HG03045 (cell line): ENCODE measurements at regions not wholly inside any gene's neighbourhood (a gene's known extent, or its start where the extent isn't known, plus 50 kb on each side); places are given as distances from the start of the nearest gene placed in this dataset.

Experiments
- ATAC-seq: cut with Tn5 transposase; IDR thresholded peaks from one replicate; pipeline ENCODE4 v1.9.1; 2021; ENCODE audit warnings: mild to moderate bottlenecking, moderate library complexity; ENCODE audit not compliant: unreplicated experiment

DNA sequence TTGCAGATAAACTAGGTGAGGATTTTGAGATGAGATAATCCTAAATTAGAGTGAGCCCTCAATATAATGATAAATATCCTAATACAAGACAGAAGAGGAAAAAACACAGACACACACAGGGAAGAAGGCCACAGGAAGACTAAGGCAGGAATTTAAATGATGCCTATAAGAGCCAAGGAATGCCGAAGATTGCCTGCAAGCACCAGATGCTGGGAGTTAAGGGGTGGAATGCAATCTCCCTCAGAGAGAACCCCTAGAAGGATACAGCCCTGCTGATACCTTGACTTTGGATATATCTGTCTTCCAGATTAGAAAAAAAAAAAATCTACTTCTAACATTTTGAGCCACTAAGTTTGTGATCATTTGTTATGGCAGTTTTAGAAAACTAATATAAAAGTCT is 299.7 kb upstream of the PRMT6 start:
- ATAC-seq: no peak

DNA sequence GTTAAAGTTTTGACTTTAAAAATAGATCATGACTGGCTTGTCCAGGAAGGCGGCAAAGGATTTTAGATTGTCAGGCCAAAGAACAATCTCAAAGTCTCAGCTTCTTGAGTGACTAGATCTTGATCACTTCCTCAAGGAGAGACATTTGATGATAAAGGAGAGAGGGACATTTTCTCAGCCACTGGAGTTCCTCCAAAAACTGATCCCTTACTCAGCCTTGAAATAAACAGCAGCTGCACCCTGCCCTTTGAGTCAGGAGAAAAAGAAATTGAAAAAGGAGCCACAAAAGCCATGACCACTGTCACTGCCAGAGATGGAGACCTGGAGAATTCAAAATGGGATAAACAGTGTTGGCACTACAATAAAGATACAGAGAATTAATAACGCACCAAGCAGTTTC is 288.4 kb upstream of the PRMT6 start:
- no peak for ATAC-seq

DNA sequence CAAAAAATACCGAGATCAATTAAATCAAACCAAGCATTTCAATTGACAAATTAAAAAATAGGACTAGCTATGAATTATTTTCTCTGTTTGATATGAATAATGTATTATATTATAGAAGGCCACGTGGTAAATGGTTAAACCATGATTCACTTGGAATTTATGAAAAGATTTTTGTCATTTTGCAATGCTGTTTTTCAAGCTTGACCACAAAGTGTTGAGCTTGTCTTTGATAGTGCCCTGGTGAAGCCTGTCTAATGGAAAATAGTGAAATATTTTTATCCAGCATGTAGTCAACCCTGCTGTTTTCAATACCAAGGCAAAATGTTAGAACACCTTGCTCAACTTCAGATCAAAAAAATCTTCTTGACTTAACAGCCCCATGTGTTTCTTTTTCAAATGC is 288.0 kb upstream of the PRMT6 start:
- no peak for ATAC-seq

DNA sequence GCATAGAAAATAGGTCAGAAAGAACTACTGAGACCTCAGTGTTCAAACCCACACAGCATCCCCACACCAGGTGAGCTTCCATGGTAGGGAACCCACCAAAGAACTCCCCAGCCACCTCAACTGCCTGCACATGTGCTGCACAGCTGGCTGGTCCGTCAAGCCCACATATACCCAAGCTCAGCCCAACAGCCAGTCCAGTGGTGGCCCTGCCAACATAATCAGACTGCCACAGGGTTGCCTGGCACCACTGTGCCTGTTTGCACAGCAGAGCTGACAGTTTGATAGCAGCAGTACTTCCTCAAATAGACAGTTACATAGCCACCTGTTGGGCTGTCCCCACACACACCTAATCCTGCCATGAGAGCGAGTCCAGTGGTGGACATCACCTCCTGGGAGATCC is 283.3 kb upstream of the PRMT6 start:
- no peak for ATAC-seq

DNA sequence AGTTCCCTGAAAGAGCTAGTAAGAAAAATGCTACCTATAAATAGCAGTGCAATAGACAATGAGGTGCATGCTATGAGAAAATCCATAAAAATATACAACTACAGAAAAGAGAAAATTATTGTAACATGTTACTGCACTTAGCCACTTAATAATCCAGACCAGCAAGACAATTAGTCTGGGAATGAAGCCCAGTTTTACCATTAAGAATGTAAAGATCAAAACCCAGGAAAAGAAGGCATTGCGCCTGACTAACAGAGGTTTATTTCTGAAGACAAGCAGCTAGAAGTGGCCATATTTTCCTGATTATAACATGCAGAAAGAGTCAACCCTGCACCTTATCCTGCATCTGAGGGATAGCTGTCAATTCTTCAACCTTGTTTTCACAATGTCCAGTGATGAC is 276.4 kb upstream of the PRMT6 start:
- ATAC-seq: no peak

DNA sequence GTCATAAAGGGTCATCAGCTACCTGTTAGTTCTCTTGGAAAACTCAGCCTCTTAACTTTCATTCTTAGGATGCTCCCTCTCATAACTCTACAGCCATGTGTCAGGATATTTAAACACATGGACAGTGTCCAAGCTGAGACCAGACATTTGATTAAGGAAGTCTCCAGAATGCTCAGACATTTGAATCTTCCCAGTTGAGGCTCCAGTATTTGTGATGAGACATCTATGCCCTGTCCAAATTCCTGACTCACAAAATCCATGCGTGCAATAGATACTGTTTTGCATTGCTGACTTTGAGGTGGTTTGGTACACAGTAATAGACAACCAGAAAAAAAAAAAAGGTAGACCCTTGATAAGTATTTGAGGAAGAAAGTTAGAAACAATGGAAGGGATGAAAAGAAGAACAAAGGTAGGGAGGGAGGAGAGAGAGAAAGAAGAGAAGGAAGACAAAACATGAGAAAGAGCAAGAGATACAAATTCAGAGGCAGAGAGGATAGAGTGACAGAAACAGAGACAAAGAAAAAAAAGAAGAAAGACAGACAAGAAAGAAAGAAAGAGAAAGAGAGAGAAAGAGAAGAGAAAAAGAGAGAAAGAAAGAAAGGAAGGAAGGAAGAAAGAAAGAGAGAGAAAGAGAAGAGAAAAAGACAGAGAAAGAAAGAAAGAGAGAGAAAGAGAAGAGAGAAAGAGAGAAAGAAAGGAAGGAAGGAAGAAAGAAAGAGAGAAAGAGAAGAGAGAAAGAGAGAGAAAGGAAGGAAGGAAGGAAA is 275.5 kb upstream of the PRMT6 start:
- ATAC-seq: no peak

DNA sequence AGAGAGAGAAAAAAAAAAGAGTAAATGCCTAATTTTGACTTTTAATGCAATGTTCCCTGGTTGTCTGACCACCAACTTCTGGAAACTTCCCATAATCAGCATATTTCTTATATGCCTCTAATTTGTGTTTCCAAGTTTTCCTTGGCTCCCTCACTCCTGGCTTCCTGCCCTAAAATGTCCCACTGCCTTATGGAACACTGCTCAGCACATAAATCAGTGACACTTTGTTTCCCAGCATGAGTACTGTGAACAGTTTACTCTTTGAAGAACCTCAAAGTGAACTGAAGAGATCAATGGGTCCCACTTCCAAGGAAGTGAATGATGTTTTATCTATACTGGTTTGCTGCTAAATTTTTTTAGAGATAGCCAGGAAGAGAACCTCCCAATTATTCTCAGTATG is 271.3 kb upstream of the PRMT6 start:
- no peak for ATAC-seq

DNA sequence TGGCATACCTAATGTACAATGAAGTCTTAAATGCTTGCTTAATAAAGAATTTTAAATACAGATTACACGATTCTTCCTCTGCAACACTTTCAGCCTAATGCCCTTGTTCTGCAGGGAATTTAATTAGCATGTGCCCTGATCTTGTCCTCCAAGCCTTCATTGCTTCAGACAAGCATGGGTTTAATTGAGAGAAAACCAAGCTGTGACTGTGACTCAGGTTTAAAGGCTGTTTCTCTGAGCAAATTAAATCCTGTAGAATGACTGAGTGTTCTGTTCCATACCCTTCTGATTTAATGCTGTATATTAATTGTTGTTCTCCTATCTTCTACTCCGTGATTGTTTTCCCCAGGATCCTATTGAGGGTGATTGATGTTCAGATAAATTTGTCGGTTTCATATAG is 269.0 kb upstream of the PRMT6 start:
- ATAC-seq: no peak

DNA sequence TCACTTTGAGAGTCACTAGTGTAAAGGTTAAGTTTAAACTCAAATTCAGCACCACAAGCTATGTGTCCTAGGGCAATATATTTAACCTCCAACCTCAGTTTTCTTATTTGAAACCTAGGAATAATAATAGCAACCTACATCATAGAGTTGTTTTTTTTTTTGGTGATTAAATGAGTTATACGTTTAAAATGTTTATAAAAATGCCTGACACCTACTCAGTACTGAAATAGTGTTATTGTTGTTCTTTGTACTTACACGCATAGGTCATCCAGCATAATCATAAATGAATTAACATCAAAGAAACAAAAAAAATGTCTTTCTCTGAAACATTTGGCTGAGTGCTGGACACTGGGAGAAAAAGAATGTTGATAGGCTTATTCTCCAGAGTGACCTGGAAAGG is 266.8 kb upstream of the PRMT6 start:
- no peak for ATAC-seq

DNA sequence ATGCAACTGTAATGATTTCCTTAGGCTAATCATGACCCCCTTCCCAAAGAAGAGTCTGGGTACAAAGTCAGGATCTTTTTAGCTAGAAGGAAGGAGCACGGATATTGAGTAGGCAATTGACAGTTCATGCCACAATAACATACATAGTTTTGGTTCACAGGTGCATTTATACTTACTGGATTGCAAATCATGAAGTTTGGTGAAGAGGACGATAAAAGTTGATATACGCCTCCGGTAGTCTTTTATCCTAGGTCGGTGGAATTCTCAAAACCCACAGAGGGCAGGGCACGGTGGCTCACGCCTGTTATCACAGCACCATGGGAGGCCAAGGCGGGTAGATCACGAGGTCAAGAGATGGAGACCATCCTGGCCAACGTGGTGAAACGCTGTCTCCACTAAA is 265.4 kb upstream of the PRMT6 start:
- ATAC-seq: no peak

DNA sequence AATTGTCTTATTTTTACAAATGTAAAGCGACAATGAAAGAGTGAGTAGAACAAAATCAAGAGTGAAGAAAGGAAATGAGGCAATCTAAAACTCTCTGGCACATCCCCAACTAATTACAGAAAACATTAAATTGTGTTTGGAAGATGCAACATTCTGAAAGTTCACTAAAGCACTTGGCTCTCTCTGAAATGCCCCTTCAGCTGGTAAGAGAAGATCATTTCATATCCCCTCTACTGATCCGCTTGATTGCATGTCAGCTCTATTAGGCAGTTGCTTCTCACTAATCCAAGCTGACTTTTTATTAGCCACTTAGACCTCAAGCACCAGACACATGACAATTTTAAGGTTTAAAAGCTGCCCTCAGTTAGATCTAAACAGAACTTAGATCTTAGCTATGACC is 262.8 kb upstream of the PRMT6 start:
- ATAC-seq: no peak

DNA sequence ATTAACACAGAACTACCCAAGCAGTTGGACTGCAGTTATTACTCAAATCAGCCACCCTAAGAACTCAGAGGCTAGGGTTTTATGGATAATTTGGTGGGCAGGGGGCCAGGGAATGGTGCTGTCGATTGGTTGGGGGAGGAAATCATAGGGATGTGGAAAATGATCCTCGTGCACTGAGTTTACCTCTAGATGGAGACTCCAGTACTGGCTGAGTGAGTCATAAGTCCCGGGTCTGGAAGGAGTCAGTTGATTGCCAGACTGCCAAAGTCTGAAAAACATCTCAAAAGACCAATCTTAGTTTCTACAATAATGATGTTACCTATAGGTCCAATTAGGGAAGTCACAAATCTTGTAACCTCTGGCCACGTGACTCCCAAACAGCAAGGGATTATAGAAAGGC is 257.5 kb upstream of the PRMT6 start:
- ATAC-seq: no peak

DNA sequence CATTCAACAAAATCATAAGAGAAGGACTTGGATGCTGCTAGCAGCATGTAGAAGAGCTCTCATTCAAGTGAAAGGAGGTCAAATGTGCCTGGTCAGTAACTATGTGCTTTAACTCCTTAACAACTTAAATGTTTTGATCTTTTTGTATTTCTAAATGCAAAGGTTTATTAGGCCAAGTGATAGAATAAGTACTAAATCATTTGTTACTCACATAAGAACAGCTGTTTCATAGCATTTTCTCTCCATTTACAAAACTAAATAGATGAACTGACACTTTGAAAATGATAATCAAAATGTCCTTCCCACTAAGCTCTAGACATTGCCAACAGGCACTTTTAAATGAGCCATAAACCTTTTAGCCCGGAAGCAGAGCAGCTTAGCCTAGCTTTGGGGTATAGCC is 254.3 kb upstream of the PRMT6 start:
- no peak for ATAC-seq

DNA sequence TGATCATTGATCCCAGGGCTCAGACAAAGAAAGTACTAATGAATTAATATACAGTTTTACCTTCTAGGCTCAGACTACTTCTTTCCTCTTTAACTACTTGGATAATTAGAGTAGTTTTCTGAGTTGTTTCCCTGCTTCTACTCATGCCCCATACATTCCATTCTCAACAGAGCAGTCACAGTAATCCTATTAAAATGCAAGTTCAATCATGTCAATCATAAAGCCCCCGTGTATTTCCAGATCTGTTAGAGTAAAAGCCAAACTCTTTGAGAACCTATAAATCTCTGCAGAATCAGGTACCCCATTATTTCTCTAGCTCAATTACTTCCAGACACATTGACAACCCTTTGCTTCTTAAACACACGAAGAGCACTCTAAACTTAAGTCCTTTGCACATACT is 242.1 kb upstream of the PRMT6 start:
- ATAC-seq: no peak

DNA sequence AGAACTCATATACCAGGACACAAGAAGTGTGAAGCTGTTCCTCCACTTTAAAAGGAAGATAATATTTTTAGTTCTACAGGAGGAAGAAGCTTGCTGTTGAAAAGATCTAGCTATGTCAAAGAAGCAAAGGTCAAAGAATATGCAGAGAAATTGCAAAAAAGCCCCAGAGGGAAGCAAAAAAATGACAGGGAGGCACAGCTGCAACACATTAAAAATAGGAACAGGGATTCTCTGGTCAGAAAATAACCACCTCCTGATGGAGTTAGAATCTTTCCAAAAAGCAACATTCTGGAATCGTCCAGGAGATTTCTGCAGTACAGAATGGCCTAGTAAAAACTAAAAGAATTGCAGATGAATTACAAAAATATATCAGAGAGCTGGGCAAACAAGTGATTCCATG is 238.9 kb upstream of the PRMT6 start:
- ATAC-seq: no peak

DNA sequence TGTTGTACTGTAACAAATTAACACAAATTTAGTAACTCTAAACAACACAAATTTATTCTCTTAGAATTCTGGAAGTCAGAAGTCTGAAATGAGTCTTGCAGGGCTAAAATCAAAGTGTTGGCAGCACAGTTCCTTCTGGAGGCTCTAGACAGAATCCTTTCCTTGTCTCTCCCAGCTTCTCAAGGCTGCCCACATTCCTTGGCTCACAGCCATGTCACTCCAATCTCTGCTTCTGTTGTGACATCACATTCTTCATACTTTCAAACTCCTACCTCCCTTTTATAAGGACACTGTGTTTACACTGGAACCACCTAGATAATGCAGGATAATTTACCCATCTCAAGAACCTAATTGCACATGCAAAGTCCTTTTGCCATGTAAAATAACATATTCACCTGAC is 225.0 kb upstream of the PRMT6 start:
- no peak for ATAC-seq

DNA sequence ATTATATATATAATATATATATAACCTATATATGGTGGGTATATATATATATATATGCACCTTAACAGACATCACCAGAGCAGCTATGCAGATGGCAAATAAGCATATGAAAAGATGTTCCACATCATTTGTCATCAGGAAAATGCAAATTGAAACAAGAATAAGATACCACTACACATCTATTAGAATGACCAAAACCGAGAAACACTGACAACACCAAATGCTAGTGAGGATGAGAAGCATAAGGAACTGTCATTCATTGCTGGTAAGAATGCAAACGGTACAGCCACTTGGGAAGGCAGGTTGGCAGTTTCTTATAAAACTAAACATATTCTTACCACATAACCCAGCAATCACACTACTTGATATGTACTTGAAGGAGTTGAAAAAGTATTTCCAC is 219.8 kb upstream of the PRMT6 start:
- ATAC-seq: no peak

DNA sequence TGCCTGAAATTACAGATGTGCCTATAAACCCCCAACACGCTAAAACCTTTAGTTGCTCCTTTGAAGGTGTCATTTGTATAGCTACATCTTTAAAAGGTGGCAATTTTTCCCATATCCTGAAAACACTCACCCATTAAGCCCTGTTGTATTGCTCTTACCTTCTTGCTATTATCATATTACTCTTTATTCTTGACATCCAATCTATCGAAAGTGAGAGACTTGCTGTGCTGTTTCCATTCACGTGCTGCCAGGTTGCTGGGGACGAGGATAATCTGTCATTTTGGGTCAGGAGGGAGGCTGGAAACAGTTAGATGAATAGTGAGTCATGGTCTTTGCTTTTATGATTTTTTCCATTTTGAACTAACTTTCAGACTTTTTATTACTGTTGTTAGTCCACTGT is 213.0 kb upstream of the PRMT6 start:
- ATAC-seq: no peak

DNA sequence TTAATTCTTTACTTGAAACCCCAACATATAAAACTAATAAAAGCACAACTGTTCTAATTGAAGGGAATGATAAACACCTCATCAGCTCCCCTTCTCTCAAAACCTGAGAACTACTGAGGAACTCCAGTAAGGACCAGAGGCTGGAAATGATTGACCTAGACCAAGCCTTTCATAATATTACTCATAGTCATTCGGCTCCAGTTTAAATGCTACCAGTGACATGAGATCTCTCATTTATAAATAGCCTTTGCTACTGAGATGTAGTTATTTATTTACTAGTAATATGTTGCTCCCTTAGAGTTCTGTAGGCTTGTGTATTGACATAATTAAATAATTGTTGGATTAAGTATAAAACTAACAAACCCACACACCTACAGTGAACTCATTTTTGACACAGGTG is 209.8 kb upstream of the PRMT6 start:
- no peak for ATAC-seq

DNA sequence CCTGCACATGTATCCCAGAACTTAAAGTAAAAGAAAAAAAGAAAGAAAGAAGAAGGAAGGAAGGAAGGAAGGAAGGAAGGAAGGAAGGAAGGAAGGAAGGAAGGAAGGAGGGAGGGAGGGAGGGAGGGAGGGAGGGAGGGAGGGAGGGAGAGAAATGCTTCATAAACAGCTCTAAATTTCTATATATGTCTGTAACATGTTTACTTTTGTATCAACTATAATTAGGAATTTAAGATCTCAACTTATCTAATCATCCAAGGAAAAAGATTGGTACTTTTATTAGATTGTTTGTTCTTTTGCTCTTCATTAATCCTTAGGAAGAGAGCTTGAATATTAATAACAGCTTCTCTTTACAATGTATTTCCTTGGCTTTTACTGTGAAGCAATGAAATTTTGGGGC is 195.4 kb upstream of the PRMT6 start:
- no peak for ATAC-seq

DNA sequence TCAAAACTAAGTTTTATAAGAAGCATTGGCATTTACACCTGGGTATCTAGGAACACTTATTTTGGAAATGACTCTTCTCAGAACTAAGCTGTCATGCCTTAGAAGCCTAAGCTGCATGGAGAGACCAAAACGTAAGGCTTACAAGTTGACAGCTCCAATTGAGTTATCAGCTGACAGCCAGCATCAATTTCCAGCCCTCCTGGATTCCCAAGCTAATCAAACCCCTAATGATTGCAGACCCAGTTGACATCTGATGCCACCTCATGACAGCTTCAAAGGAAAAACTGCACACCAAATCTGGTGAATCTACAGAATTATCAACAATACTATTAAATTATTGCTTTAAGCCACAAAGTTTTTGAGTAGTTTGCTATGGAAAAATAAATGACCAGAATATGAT is 187.6 kb upstream of the PRMT6 start:
- ATAC-seq: no peak

DNA sequence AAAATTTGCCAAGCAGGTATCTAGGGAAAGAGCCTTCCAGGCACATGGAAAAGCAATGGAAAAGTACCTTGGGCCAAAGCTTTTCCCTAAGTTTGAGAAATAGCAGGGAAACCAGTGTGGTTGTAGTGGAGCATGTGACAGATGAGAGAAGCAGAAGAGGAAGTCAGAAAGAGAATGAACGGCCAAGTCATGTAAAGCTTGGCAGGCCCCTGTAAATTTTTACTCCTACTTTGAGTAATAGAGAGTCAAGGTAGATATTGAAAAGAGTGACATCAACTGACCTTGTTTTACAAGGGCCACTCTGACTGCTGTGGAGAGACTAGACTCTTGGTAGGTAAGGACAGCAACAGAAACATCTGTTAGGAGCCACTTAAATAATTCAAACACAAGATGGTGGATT is 180.9 kb upstream of the PRMT6 start:
- no peak for ATAC-seq

DNA sequence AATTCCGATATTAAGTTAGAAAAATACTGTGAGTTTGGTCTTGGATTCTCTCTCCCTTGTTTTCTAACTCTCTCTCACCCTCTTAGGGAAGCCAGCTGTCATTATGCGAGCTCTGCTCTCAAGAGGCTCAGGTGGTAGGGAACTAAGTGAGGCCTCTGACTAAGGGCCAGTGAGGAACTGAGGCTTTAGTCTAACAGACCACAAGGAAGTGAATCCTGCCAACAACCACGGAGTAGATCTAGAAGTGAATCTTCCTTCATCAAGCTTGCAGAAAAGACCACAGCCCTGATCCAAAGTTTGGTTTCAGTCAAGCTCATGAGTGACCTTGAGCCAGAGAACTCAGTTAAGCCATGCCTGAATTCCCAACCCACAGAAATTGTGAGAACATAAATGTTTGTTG is 180.1 kb upstream of the PRMT6 start:
- ATAC-seq: no peak

DNA sequence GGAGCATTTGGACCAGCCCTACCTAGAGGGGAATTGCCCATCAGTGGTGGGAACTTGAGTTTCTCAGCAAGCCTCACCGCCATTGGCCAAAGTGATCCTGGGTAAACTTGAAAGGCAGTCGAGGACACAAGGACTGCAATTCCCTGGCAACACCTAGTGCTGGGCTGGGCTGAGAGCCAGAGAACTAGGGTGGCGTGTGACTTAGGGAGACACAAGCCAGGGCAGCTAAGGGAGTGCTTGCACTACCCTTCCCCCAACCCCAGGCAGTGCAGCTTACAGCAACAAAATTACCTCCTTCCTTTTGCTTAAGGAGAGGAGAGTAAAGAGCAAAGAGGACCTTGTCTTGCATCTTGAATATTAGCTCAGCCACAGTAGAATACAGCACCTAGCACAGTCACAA is 176.9 kb upstream of the PRMT6 start:
- ATAC-seq: no peak
